Neural progenitor cell (in vitro differentiated cells): ENCODE measurements at regions not wholly inside any gene's neighbourhood (a gene's known extent, or its start where the extent isn't known, plus 50 kb on each side); places are given as distances from the start of the nearest gene placed in this dataset.

Experiments
- DNase-seq: peaks from one replicate; pipeline ENCODE4 v3.0.0-alpha.2; 2016; ENCODE audit warnings: low spot score
- H2AFZ ChIP-seq: fragments of 200-600 bp; sonication (generic); replicated peaks from 2 replicates; pipeline ENCODE4 v1.6.1; 2016; ENCODE audit warnings: antibody characterized with exemption
- H3F3A ChIP-seq: fragments of 200-600 bp; sonication (generic); 2 replicates; pipeline ENCODE4 v1.6.1; 2016; ENCODE audit warnings: antibody characterized with exemption, low read depth
- H3K27ac ChIP-seq: fragments of 200-600 bp; sonication (generic); 2 replicates; pipeline ENCODE4 v1.5.1; 2016; ENCODE audit warnings: mild to moderate bottlenecking
- H3K27me3 ChIP-seq: fragments of 200-600 bp; sonication (generic); 2 replicates; pipeline ENCODE4 v1.6.1; 2016; ENCODE audit warnings: mild to moderate bottlenecking, moderate library complexity
- H3K36me3 ChIP-seq: fragments of 200-600 bp; sonication (generic); 2 replicates; pipeline ENCODE4 v1.5.1; 2016
- H3K4me1 ChIP-seq: fragments of 200-600 bp; sonication (generic); 2 replicates; pipeline ENCODE4 v1.6.1; 2016; ENCODE audit warnings: mixed run types
- H3K4me2 ChIP-seq: fragments of 200-600 bp; sonication (generic); 2 replicates; pipeline ENCODE4 v1.6.1; 2016
- H3K4me3 ChIP-seq: fragments of 200-600 bp; sonication (generic); 2 replicates; pipeline ENCODE4 v1.5.1; 2016
- H3K79me2 ChIP-seq: fragments of 200-600 bp; sonication (generic); 2 replicates; pipeline ENCODE4 v1.6.1; 2016; ENCODE audit warnings: low read depth
- H3K9ac ChIP-seq: fragments of 200-600 bp; sonication (generic); 2 replicates; pipeline ENCODE4 v1.6.1; 2016
- H3K9me3 ChIP-seq: fragments of 200-600 bp; sonication (generic); 2 replicates; pipeline ENCODE4 v1.5.1; 2016; ENCODE audit warnings: low read depth
- H4K20me1 ChIP-seq: fragments of 200-600 bp; sonication (generic); 2 replicates; pipeline ENCODE4 v1.6.1; 2016; ENCODE audit warnings: low read depth
- H3K27ac Mint-ChIP-seq: 3 replicates; pipeline ENCODE4 v1.8.0; 2021; ENCODE audit warnings: mixed read lengths
- H3K27me3 Mint-ChIP-seq: 2 replicates; pipeline ENCODE4 v1.8.0; 2022; ENCODE audit warnings: low read depth, mild to moderate bottlenecking, inconsistent platforms, moderate library complexity, mixed read lengths; ENCODE audit not compliant: insufficient read depth
- H3K36me3 Mint-ChIP-seq: 3 replicates; pipeline ENCODE4 v1.8.0; 2021; ENCODE audit warnings: mixed read lengths
- H3K4me1 Mint-ChIP-seq: 3 replicates; pipeline ENCODE4 v1.8.0; 2021; ENCODE audit warnings: mixed read lengths
- H3K4me3 Mint-ChIP-seq: 3 replicates; pipeline ENCODE4 v1.8.0; 2021; ENCODE audit warnings: mild to moderate bottlenecking, moderate library complexity, mixed read lengths
- H3K9me3 Mint-ChIP-seq: 3 replicates; pipeline ENCODE4 v1.8.0; 2020; ENCODE audit warnings: mixed read lengths
- CTCF ChIP-seq: fragments of 200-600 bp; sonication (generic); IDR thresholded peaks from 2 replicates; pipeline ENCODE4 v1.5.1; 2017; ENCODE audit warnings: antibody characterized with exemption, mild to moderate bottlenecking
- EZH2 ChIP-seq: fragments of 200-600 bp; sonication (generic); IDR thresholded peaks from 2 replicates; pipeline ENCODE4 v1.6.1; 2017; ENCODE audit warnings: antibody characterized with exemption, mild to moderate bottlenecking, moderate library complexity
- EZH2phosphoT487 ChIP-seq: fragments of 200-600 bp; sonication (generic); IDR thresholded peaks from 2 replicates; pipeline ENCODE4 v1.6.1; 2017; ENCODE audit warnings: antibody characterized with exemption

GRCh38 chr1:229033480-229033879 is 237.4 kb upstream of the RAB4A start:
- Histone ChIP-seq H3K27me3 (no peaks in the 10 kb centered on the region), H2AFZ (no peak overlapping the region), H3K9ac (no peak overlapping the region), H4K20me1 (no peaks in the 10 kb centered on the region), H3K27ac (no peak overlapping the region), H3F3A (peaks cover 26% of the 10 kb centered on the region), H3K4me2 (no peak overlapping the region), H3K4me1 (peaks cover 63% of the 10 kb centered on the region), H3K36me3 (no peaks in the 10 kb centered on the region), H3K79me2 (no peaks in the 10 kb centered on the region), H3K4me3 (no peak overlapping the region), H3K9me3 (no peaks in the 10 kb centered on the region)
- no peak for DNase-seq
- TF ChIP-seq CTCF = no peak
- no peak for TF ChIP-seq EZH2phosphoT487
- Mint-ChIP-seq H3K36me3 (no peaks in the 10 kb centered on the region), H3K4me3 (no peak overlapping the region), H3K27ac (no peak overlapping the region), H3K4me1 (peaks cover 50% of the 10 kb centered on the region), H3K27me3 (peaks cover 7% of the 10 kb centered on the region), H3K9me3 (no peaks in the 10 kb centered on the region)

GRCh38 chr1:229034342-229034741 is 236.6 kb upstream of the RAB4A start:
- no peak for DNase-seq

GRCh38 chr1:229035054-229035747 is 235.7 kb upstream of the RAB4A start:
- peaks cover 18% of the 10 kb centered on the region for H3F3A ChIP-seq
- H2AFZ ChIP-seq = no peak overlapping the region

More at GRCh38 chr1:229034342-229034741, 236.6 kb upstream of the RAB4A start:
- Histone ChIP-seq H3K36me3 (no peaks in the 10 kb centered on the region), H4K20me1 (no peaks in the 10 kb centered on the region), H3K79me2 (no peaks in the 10 kb centered on the region), H3F3A (peaks cover 24% of the 10 kb centered on the region), H3K9me3 (no peaks in the 10 kb centered on the region), H3K27me3 (no peaks in the 10 kb centered on the region), H3K4me1 (peaks cover 61% of the 10 kb centered on the region), H3K9ac (no peak overlapping the region), H3K4me3 (no peak overlapping the region), H3K27ac (no peak overlapping the region), H3K4me2 (no peak overlapping the region), H2AFZ (no peak overlapping the region)
- Mint-ChIP-seq H3K27me3 (peaks cover 7% of the 10 kb centered on the region), H3K4me3 (no peak overlapping the region), H3K27ac (no peak overlapping the region), H3K4me1 (peaks cover 42% of the 10 kb centered on the region), H3K9me3 (no peaks in the 10 kb centered on the region), H3K36me3 (no peaks in the 10 kb centered on the region)
- no peak for TF ChIP-seq EZH2
- TF ChIP-seq CTCF = no peak
- no peak for TF ChIP-seq EZH2phosphoT487

More at GRCh38 chr1:229035054-229035747, 235.7 kb upstream of the RAB4A start:
- no peak overlapping the region for H3K4me3 ChIP-seq
- H3K79me2 ChIP-seq = no peaks in the 10 kb centered on the region
- DNase-seq = no peak
- no peaks in the 10 kb centered on the region for H3K36me3 Mint-ChIP-seq
- peaks cover 4% of the 10 kb centered on the region for H3K9me3 Mint-ChIP-seq
- no peak for TF ChIP-seq EZH2
- TF ChIP-seq CTCF = no peak
- no peak for TF ChIP-seq EZH2phosphoT487
- no peak overlapping the region for H3K27ac Mint-ChIP-seq
- H3K27me3 ChIP-seq = no peaks in the 10 kb centered on the region
- no peak overlapping the region for H3K4me3 Mint-ChIP-seq
- H4K20me1 ChIP-seq = no peaks in the 10 kb centered on the region
- H3K9ac ChIP-seq = no peak overlapping the region
- no peak overlapping the region for H3K4me2 ChIP-seq
- H3K9me3 ChIP-seq = no peaks in the 10 kb centered on the region
- H3K4me1 ChIP-seq = peaks cover 55% of the 10 kb centered on the region
- H3K27ac ChIP-seq = no peak overlapping the region
- no peaks in the 10 kb centered on the region for H3K36me3 ChIP-seq
- peaks cover 7% of the 10 kb centered on the region for H3K27me3 Mint-ChIP-seq
- H3K4me1 Mint-ChIP-seq = peaks cover 36% of the 10 kb centered on the region
